ENCODE measurements at regions not wholly inside any gene's neighbourhood (a gene's known extent, or its start where the extent isn't known, plus 50 kb on each side); places are given as distances from the start of the nearest gene placed in this dataset.

GRCh38 chr20:21609221-21609620, 95.4 kb upstream of the NKX2-2 start:
- Histone ChIP-seq H3K27ac (no peak overlapping the region), H3K36me3 (no peaks in the 10 kb centered on the region), H3K4me3 (replicated peaks in 1 of 3) (no peak overlapping the region), H3K9me3 (no peaks in the 10 kb centered on the region), H3K4me1 (no peaks in the 10 kb centered on the region), H3K27me3 (no peaks in the 10 kb centered on the region)
- whole genome bisulfite sequencing, 2 donors = 47 to 90% methylated on average over 2 to 3 of the region's 3 CpGs
- intact Hi-C loops (cut with DNase I) = no loop called here
- TF ChIP-seq POLR2A (IDR thresholded peaks at IDR 0.05) (no peak), CTCF (IDR thresholded peaks at IDR 0.05) (no peak)
- no peak for DNase-seq

GRCh38 chr20:21608777-21609176, 94.9 kb upstream of the NKX2-2 start:
- Histone ChIP-seq H3K9me3 (no peaks in the 10 kb centered on the region), H3K27me3 (no peaks in the 10 kb centered on the region), H3K4me3 (replicated peaks in 1 of 3) (no peak overlapping the region), H3K4me1 (no peaks in the 10 kb centered on the region), H3K27ac (no peak overlapping the region), H3K36me3 (no peaks in the 10 kb centered on the region)
- intact Hi-C loops (cut with DNase I) = no loop called here
- no peak for TF ChIP-seq CTCF (IDR thresholded peaks at IDR 0.05)
- no peak for TF ChIP-seq POLR2A (IDR thresholded peaks at IDR 0.05)
- no peak for DNase-seq

GRCh38 chr20:21607971-21608725, 94.3 kb upstream of the NKX2-2 start:
- Histone ChIP-seq H3K27ac (no peak overlapping the region), H3K27me3 (no peaks in the 10 kb centered on the region), H3K9me3 (no peaks in the 10 kb centered on the region), H3K4me1 (no peaks in the 10 kb centered on the region), H3K36me3 (no peaks in the 10 kb centered on the region), H3K4me3 (replicated peaks in 1 of 3) (no peak overlapping the region)
- intact Hi-C loops (cut with DNase I) = no loop called here
- DNase-seq = peak; percentile 56 to 80
- 47 to 51% methylated on average over 32 to 38 of the region's 38 CpGs for WGBS, 2 donors
- TF ChIP-seq POLR2A (IDR thresholded peaks at IDR 0.05) (no peak), CTCF (IDR thresholded peaks at IDR 0.05) (no peak)

GRCh38 chr20:21601799-21602198, 87.9 kb upstream of the NKX2-2 start:
- intact Hi-C loops (cut with DNase I) = no loop called here
- no peak for DNase-seq
- Histone ChIP-seq H3K4me1 (no peaks in the 10 kb centered on the region), H3K9me3 (no peaks in the 10 kb centered on the region), H3K27me3 (no peaks in the 10 kb centered on the region), H3K27ac (no peak overlapping the region), H3K36me3 (no peaks in the 10 kb centered on the region), H3K4me3 (replicated peaks in 1 of 3) (no peak overlapping the region)
- 78 to 81% methylated on average over 4 of the region's 4 CpGs for WGBS, 2 donors
- TF ChIP-seq POLR2A (IDR thresholded peaks at IDR 0.05) (no peak), CTCF (IDR thresholded peaks at IDR 0.05) (no peak)

GRCh38 chr20:21586682-21587081, 72.8 kb upstream of the NKX2-2 start:
- intact Hi-C loops (cut with DNase I) = no loop called here
- no peaks in the 10 kb centered on the region for H3K27me3 ChIP-seq
- no peak for TF ChIP-seq CTCF (IDR thresholded peaks at IDR 0.05)
- no peak for TF ChIP-seq POLR2A (IDR thresholded peaks at IDR 0.05)
- no peak overlapping the region for H3K27ac ChIP-seq
- H3K9me3 ChIP-seq = no peaks in the 10 kb centered on the region
- H3K4me1 ChIP-seq = no peaks in the 10 kb centered on the region
- no peak for DNase-seq
- H3K36me3 ChIP-seq = no peaks in the 10 kb centered on the region
- WGBS, 2 donors = 78 to 80% methylated on average over 4 of the region's 4 CpGs
- H3K4me3 ChIP-seq (replicated peaks in 1 of 3) = no peak overlapping the region
